GM12891 (cell line): ENCODE measurements at regions not wholly inside any gene's neighbourhood (a gene's known extent, or its start where the extent isn't known, plus 50 kb on each side); places are given as distances from the start of the nearest gene placed in this dataset.

Experiments
- POLR2A ChIP-seq: IDR thresholded peaks from 2 replicates; pipeline ENCODE4 v1.6.1; 2011; ENCODE audit warnings: low read depth, low read length, control low read depth
- TAF1 ChIP-seq: IDR thresholded peaks from 2 replicates; pipeline ENCODE4 v1.6.1; 2011; ENCODE audit warnings: low read depth, low read length, control low read depth

GRCh38 chr6:14431385-14432330, 314.1 kb downstream of the CD83 start:
- TF ChIP-seq TAF1 (no peak), POLR2A (no peak)
